MM.1S (cell line): ENCODE measurements at regions not wholly inside any gene's neighbourhood (a gene's known extent, or its start where the extent isn't known, plus 50 kb on each side); places are given as distances from the start of the nearest gene placed in this dataset.

Source experiments
- EZH2 ChIP-seq: fragments of 300-600 bp; sonication (generic); optimal IDR thresholded peaks from 2 replicates; pipeline ENCODE3; 2017; ENCODE audit warnings: low read depth, mild to moderate bottlenecking, antibody characterized with exemption, low read length, mixed read lengths
- TF ChIP-seq, protein P1 (sequence below): fragments of 300-600 bp; sonication (generic); IDR thresholded peaks from 2 replicates; pipeline ENCODE4 v1.5.1; 2016; ENCODE audit warnings: antibody characterized with exemption, low read length, mixed read lengths

DNA sequence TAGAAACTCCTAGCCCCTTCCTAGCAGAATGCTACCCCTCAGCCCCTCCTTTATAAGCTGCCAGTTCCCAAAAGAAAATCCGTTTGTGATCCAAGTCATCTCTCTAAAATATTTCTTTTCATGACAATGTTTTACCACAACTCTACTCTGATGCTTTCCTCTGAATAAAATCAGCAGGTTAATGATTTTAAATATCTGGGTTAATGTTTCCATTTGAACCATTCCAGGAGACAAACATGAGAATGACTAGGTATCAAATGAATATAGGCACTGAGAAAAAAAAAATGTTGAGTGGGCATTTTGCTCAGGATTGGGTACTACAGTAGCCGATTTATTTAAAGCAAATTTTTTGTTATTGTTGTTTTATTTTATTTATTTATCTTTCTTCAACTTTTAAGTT lies 360.3 kb downstream of the WDR11 start:
- TF ChIP-seq, protein P1, sequence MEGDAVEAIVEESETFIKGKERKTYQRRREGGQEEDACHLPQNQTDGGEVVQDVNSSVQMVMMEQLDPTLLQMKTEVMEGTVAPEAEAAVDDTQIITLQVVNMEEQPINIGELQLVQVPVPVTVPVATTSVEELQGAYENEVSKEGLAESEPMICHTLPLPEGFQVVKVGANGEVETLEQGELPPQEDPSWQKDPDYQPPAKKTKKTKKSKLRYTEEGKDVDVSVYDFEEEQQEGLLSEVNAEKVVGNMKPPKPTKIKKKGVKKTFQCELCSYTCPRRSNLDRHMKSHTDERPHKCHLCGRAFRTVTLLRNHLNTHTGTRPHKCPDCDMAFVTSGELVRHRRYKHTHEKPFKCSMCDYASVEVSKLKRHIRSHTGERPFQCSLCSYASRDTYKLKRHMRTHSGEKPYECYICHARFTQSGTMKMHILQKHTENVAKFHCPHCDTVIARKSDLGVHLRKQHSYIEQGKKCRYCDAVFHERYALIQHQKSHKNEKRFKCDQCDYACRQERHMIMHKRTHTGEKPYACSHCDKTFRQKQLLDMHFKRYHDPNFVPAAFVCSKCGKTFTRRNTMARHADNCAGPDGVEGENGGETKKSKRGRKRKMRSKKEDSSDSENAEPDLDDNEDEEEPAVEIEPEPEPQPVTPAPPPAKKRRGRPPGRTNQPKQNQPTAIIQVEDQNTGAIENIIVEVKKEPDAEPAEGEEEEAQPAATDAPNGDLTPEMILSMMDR = no peak
- no peak for TF ChIP-seq EZH2
